ENCODE measurements at regions not wholly inside any gene's neighbourhood (a gene's known extent, or its start where the extent isn't known, plus 50 kb on each side); places are given as distances from the start of the nearest gene placed in this dataset.

DNA sequence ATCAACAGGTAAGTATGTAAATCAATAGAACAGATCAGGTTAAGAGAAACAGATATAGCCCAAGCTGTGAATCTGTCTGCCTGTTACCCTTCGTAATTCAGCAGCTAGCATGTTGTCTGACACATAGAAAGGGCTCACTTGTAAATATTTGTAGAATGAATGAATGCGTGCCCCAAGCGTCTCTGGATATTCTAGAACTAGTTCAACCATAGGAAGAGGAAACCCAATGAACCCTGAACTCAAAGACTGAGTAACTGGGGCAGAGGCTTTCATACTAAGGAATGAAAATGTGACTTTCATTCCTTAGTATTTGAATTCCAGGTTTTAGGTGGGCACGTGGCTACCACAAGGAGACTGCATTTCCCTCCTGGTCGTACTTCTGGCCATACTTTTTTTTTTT, 60.1 kb upstream of the SMYD2 start:
- TF ChIP-seq, protein P1, sequence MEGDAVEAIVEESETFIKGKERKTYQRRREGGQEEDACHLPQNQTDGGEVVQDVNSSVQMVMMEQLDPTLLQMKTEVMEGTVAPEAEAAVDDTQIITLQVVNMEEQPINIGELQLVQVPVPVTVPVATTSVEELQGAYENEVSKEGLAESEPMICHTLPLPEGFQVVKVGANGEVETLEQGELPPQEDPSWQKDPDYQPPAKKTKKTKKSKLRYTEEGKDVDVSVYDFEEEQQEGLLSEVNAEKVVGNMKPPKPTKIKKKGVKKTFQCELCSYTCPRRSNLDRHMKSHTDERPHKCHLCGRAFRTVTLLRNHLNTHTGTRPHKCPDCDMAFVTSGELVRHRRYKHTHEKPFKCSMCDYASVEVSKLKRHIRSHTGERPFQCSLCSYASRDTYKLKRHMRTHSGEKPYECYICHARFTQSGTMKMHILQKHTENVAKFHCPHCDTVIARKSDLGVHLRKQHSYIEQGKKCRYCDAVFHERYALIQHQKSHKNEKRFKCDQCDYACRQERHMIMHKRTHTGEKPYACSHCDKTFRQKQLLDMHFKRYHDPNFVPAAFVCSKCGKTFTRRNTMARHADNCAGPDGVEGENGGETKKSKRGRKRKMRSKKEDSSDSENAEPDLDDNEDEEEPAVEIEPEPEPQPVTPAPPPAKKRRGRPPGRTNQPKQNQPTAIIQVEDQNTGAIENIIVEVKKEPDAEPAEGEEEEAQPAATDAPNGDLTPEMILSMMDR (IDR thresholded peaks at IDR 0.05): no peak
- TF ChIP-seq POLR2A (IDR thresholded peaks at IDR 0.05): no peak

Data from Peyer's patch (tissue), 4 donors.